ENCODE measurements at regions not wholly inside any gene's neighbourhood (a gene's known extent, or its start where the extent isn't known, plus 50 kb on each side); places are given as distances from the start of the nearest gene placed in this dataset.

- H3K4me3 ChIP-seq: no peak overlapping the region
- no peaks in the 10 kb centered on the region for H3K27me3 ChIP-seq
- DNase-seq: no peak
- no peaks in the 10 kb centered on the region for H3K36me3 ChIP-seq
- no peak overlapping the region for H3K27ac ChIP-seq
- intact Hi-C loops (cut with DNase I): no loop called here
- TF ChIP-seq POLR2A (IDR thresholded peaks at IDR 0.05): no peak
- no peak for TF ChIP-seq CTCF (IDR thresholded peaks at IDR 0.05)
- no peaks in the 10 kb centered on the region for H3K4me1 ChIP-seq
- 78 to 91% (median 85%) methylated on average over 6 of the region's 6 CpGs for WGBS, 4 donors
- no peaks in the 10 kb centered on the region for H3K9me3 ChIP-seq
- ATAC-seq: no peak
Measured at GRCh38 chr7:91554883-91555282, 290.6 kb downstream of the FZD1 start.

- DNase-seq (no peak), ATAC-seq (no peak)
- 85 to 94% (median 93%) methylated on average over 4 of the region's 4 CpGs for WGBS, 4 donors
- H3K4me3 ChIP-seq: no peak overlapping the region
- no peak for TF ChIP-seq POLR2A (IDR thresholded peaks at IDR 0.05)
- no peak for TF ChIP-seq CTCF (IDR thresholded peaks at IDR 0.05)
- H3K36me3 ChIP-seq: no peaks in the 10 kb centered on the region
- H3K9me3 ChIP-seq: no peaks in the 10 kb centered on the region
- H3K27ac ChIP-seq: no peak overlapping the region
- no peaks in the 10 kb centered on the region for H3K27me3 ChIP-seq
- intact Hi-C loops (cut with DNase I): no loop called here
- H3K4me1 ChIP-seq: no peaks in the 10 kb centered on the region
Measured at GRCh38 chr7:91556239-91556638, 292.0 kb downstream of the FZD1 start.

GRCh38 chr7:91556956-91557650 lies 292.9 kb downstream of the FZD1 start:
- H3K9me3 ChIP-seq: no peaks in the 10 kb centered on the region
- intact Hi-C loops (cut with DNase I): no loop called here
- 73 to 86% (median 82%) methylated on average over 7 of the region's 7 CpGs for WGBS, 4 donors

More at GRCh38 chr7:91556956-91557650, 292.9 kb downstream of the FZD1 start:
- TF ChIP-seq POLR2A (IDR thresholded peaks at IDR 0.05) (no peak), CTCF (IDR thresholded peaks at IDR 0.05) (no peak)
- ATAC-seq (no peak), DNase-seq (no peak)
- no peaks in the 10 kb centered on the region for H3K36me3 ChIP-seq
- H3K27me3 ChIP-seq: no peaks in the 10 kb centered on the region
- no peaks in the 10 kb centered on the region for H3K4me1 ChIP-seq
- H3K27ac ChIP-seq: no peak overlapping the region
- H3K4me3 ChIP-seq: no peak overlapping the region
